ENCODE measurements at regions not wholly inside any gene's neighbourhood (a gene's known extent, or its start where the extent isn't known, plus 50 kb on each side); places are given as distances from the start of the nearest gene placed in this dataset.

GRCh38 chr7:23941551-23941950 is 231.5 kb downstream of the STK31 start:
- H3K36me3 ChIP-seq: no peaks in the 10 kb centered on the region
- DNase-seq: no peak
- no peaks in the 10 kb centered on the region for H3K27me3 ChIP-seq
- TF ChIP-seq POLR2AphosphoS5 (IDR thresholded peaks at IDR 0.05) (no peak), POLR2A (IDR thresholded peaks at IDR 0.05) (no peak)
- H3K27ac ChIP-seq: no peak overlapping the region
- H3K4me1 ChIP-seq: no peaks in the 10 kb centered on the region
- WGBS, 2 donors: 86 to 89% methylated on average over 1 of the region's 1 CpG
- H3K4me3 ChIP-seq: no peak overlapping the region
- intact Hi-C loops (cut with DNase I): no loop called here
- no peaks in the 10 kb centered on the region for H3K9me3 ChIP-seq

- 96% methylated on average over 2 of the region's 2 CpGs for WGBS, 2 donors
- TF ChIP-seq CTCF (IDR thresholded peaks at IDR 0.05) (no peak), POLR2A (IDR thresholded peaks at IDR 0.05) (no peak), POLR2AphosphoS5 (IDR thresholded peaks at IDR 0.05) (no peak), EP300 (IDR thresholded peaks at IDR 0.05) (no peak)
These were observed 232.0 kb downstream of the STK31 start for GRCh38 chr7:23942032-23942431.

GRCh38 chr7:23944131-23944530 is 234.1 kb downstream of the STK31 start:
- H3K4me3 ChIP-seq: no peak overlapping the region
- H3K27me3 ChIP-seq: no peaks in the 10 kb centered on the region
- H3K36me3 ChIP-seq: no peaks in the 10 kb centered on the region
- intact Hi-C loops (cut with DNase I): no loop called here
- no peak overlapping the region for H3K27ac ChIP-seq
- H3K9me3 ChIP-seq: no peaks in the 10 kb centered on the region
- WGBS, 2 donors: 97 to 98% methylated on average over 2 of the region's 2 CpGs
- H3K4me1 ChIP-seq: no peaks in the 10 kb centered on the region
- no peak for DNase-seq
- TF ChIP-seq EP300 (IDR thresholded peaks at IDR 0.05): no peak
- no peak for TF ChIP-seq POLR2AphosphoS5 (IDR thresholded peaks at IDR 0.05)
- no peak for TF ChIP-seq POLR2A (IDR thresholded peaks at IDR 0.05)
- TF ChIP-seq CTCF (IDR thresholded peaks at IDR 0.05): no peak

More at GRCh38 chr7:23942032-23942431, 232.0 kb downstream of the STK31 start:
- Histone ChIP-seq H3K27ac (no peak overlapping the region), H3K9me3 (no peaks in the 10 kb centered on the region), H3K4me1 (no peaks in the 10 kb centered on the region), H3K4me3 (no peak overlapping the region), H3K27me3 (no peaks in the 10 kb centered on the region), H3K36me3 (no peaks in the 10 kb centered on the region)
- no peak for DNase-seq
- intact Hi-C loops (cut with DNase I): no loop called here

- no peak for TF ChIP-seq POLR2A (IDR thresholded peaks at IDR 0.05)
- TF ChIP-seq POLR2AphosphoS5 (IDR thresholded peaks at IDR 0.05): no peak
- no peak for TF ChIP-seq EP300 (IDR thresholded peaks at IDR 0.05)
- TF ChIP-seq CTCF (IDR thresholded peaks at IDR 0.05): no peak
- no peaks in the 10 kb centered on the region for H3K9me3 ChIP-seq
- H3K27me3 ChIP-seq: no peaks in the 10 kb centered on the region
- no peaks in the 10 kb centered on the region for H3K36me3 ChIP-seq
- DNase-seq: no peak
- H3K27ac ChIP-seq: no peak overlapping the region
- H3K4me3 ChIP-seq: no peak overlapping the region
- no peaks in the 10 kb centered on the region for H3K4me1 ChIP-seq
- intact Hi-C loops (cut with DNase I): no loop called here
These were observed 235.5 kb downstream of the STK31 start for GRCh38 chr7:23945472-23945871.

- no peaks in the 10 kb centered on the region for H3K9me3 ChIP-seq
- no peaks in the 10 kb centered on the region for H3K4me1 ChIP-seq
- TF ChIP-seq POLR2A (IDR thresholded peaks at IDR 0.05) (no peak), EP300 (IDR thresholded peaks at IDR 0.05) (no peak), POLR2AphosphoS5 (IDR thresholded peaks at IDR 0.05) (no peak), CTCF (IDR thresholded peaks at IDR 0.05) (no peak)
- intact Hi-C loops (cut with DNase I): no loop called here
- no peak overlapping the region for H3K27ac ChIP-seq
- H3K36me3 ChIP-seq: no peaks in the 10 kb centered on the region
- H3K4me3 ChIP-seq: no peak overlapping the region
- H3K27me3 ChIP-seq: no peaks in the 10 kb centered on the region
- DNase-seq: no peak
These were observed 245.1 kb downstream of the STK31 start for GRCh38 chr7:23955145-23955544.

Measured in sigmoid colon (tissue), 6 donors.